GM12873 (cell line): ENCODE measurements at regions not wholly inside any gene's neighbourhood (a gene's known extent, or its start where the extent isn't known, plus 50 kb on each side); places are given as distances from the start of the nearest gene placed in this dataset.

ENCODE experiments used
- CTCF ChIP-seq: IDR thresholded peaks from 2 replicates; pipeline ENCODE4 v1.5.1; 2012; ENCODE audit warnings: low read depth, mild to moderate bottlenecking, moderate library complexity, low read length, control low read depth; ENCODE audit not compliant: insufficient read depth; ENCODE audit errors: missing control alignments

GRCh38 chr3:124553178-124553577 is 177.1 kb upstream of the UMPS start:
- no peak for TF ChIP-seq CTCF

GRCh38 chr3:124556636-124557035 is 173.6 kb upstream of the UMPS start:
- no peak for TF ChIP-seq CTCF

GRCh38 chr3:124557433-124558232 is 172.6 kb upstream of the UMPS start:
- TF ChIP-seq CTCF, result no peak

- TF ChIP-seq CTCF, result no peak
Measured at GRCh38 chr3:124558991-124559845, 171.0 kb upstream of the UMPS start.

DNA sequence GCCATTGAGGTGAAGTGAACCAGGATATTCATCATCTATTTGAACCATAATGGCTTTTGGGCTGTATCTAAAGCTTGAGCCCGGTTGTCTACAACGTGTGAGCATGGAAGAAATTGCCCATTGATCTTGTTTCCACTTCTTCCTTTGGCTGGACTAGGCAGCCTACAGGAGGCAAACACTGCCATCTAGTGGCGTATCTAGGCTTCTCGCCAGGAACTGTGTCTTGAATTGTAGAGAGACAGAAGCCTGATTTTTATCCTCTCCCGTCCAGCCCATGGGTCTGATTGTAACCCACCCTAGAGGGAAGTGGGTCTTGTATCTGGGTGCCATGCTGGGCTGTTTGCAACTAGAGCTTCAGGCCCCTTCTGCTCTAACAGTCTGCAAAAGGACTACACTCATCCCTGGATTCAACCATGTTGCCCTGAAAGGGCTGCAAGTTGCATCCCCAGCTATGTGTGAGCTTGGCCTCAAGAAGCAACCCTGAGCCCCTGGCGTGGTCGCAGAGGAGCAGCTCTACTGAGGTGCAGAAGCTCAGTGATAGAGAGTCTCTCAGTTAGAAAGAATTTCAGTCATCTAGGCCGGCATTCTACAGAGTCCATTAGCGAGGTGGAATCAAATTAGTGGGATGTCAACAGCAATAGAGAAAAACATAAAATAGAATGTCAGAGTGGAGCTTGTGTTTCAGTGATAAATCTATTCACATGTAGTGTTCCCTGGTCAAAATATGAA is 170.2 kb upstream of the UMPS start:
- TF ChIP-seq CTCF, result peak; percentile 92

DNA sequence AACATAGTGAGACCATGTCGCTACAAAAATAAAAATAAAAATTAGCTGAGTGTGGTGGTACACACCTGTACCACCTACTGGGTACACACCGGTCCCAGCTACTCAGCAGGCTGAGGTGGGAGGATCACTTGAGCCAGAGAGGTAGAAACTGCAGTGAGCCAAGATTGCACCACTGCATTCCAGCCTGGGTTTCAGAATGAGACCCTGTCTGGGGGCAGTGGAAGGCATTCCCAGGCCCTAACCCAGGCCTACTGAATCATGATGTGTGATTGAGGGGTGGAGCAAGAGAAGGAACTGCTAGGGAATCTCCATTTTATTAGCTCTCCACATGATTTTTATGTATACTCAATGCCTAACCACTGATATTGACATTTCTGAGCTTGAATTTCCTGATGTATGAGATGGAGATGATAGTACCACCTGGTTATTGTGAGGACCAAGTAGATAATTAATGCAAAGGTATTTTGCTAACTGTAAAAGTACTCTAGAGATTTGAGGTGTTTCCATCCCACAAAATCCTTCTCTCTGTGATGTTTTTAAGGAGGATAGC is 169.5 kb upstream of the UMPS start:
- TF ChIP-seq CTCF, result no peak
